IMR-90 (cell line): ENCODE measurements at regions not wholly inside any gene's neighbourhood (a gene's known extent, or its start where the extent isn't known, plus 50 kb on each side); places are given as distances from the start of the nearest gene placed in this dataset.

ENCODE experiments used
- ATAC-seq: fragments of 200-7000 bp; cut with Tn5 transposase; 2 replicates; pipeline ENCODE4 v1.9.1; 2020; ENCODE audit warnings: low read depth, mild to moderate bottlenecking, moderate library complexity
- BruUV-seq: library from RNA; stranded (reverse); fragments of 400-500 nt; replicated peaks from 2 replicates; lab custom pipeline; 2021; lab: Mats Ljungman, UMichigan
- CTCF ChIA-PET: fragments of 300-600 bp; formaldehyde crosslinking; extraction: SDS; loops from one replicate; lab custom pipeline; 2021; ENCODE audit warnings: antibody characterized with exemption; lab: Yijun Ruan, JAX
- POLR2A ChIA-PET: fragments of 300-600 bp; sonication (Branson Sonifier 250); formaldehyde crosslinking; loops from one replicate; lab custom pipeline; 2022; ENCODE audit warnings: antibody characterized with exemption; ENCODE audit not compliant: unreplicated experiment; lab: Charles Lee
- DNase-seq: peaks from one replicate; pipeline ENCODE4 v3.0.0; 2013
- H2AFZ ChIP-seq: replicated peaks from 2 replicates; pipeline ENCODE3; 2013; ENCODE audit warnings: low read length, mild to moderate bottlenecking; ENCODE audit not compliant: poor library complexity
- H2AK5ac ChIP-seq: 2 replicates; pipeline ENCODE4 v1.6.1; 2013; ENCODE audit warnings: low read depth, low read length, inconsistent platforms
- H2AK9ac ChIP-seq: replicated peaks from 2 replicates; pipeline ENCODE3; 2013; ENCODE audit warnings: mild to moderate bottlenecking, low read depth, low read length, moderate library complexity; ENCODE audit not compliant: poor library complexity
- H2BK120ac ChIP-seq: 2 replicates; pipeline ENCODE4 v1.6.1; 2013; ENCODE audit warnings: low read depth, low read length, inconsistent platforms
- H2BK15ac ChIP-seq: 3 replicates; pipeline ENCODE4 v1.6.1; 2013; ENCODE audit warnings: low read depth, low read length, inconsistent platforms
- H2BK20ac ChIP-seq: 2 replicates; pipeline ENCODE4 v1.6.1; 2013; ENCODE audit warnings: low read depth, mild to moderate bottlenecking, inconsistent platforms, low read length, moderate library complexity
- H2BK5ac ChIP-seq: 2 replicates; pipeline ENCODE4 v1.6.1; 2013; ENCODE audit warnings: mild to moderate bottlenecking, low read depth, low read length, inconsistent platforms; ENCODE audit not compliant: poor library complexity, severe bottlenecking
- H3K14ac ChIP-seq: replicated peaks from 2 replicates; pipeline ENCODE4 v1.6.1; 2013; ENCODE audit warnings: low read depth, low read length, inconsistent platforms
- H3K18ac ChIP-seq: 2 replicates; pipeline ENCODE4 v1.6.1; 2013; ENCODE audit warnings: low read depth, low read length, control low read depth
- H3K23ac ChIP-seq: 2 replicates; pipeline ENCODE4 v1.6.1; 2013; ENCODE audit warnings: low read depth, low read length, inconsistent platforms
- H3K27ac ChIP-seq: 2 replicates; pipeline ENCODE4 v1.5.1; 2013; ENCODE audit warnings: mild to moderate bottlenecking, control low read depth, low read length; ENCODE audit not compliant: insufficient read depth
- H3K27me3 ChIP-seq: 2 replicates; pipeline ENCODE4 v1.6.1; 2013; ENCODE audit warnings: low read length; ENCODE audit not compliant: control insufficient read depth, insufficient read depth
- H3K36me3 ChIP-seq: 2 replicates; pipeline ENCODE4 v1.6.1; 2013; ENCODE audit warnings: low read length, mixed read lengths; ENCODE audit not compliant: control insufficient read depth, insufficient read depth
- H3K4ac ChIP-seq: 2 replicates; pipeline ENCODE4 v1.6.1; 2013; ENCODE audit warnings: low read depth, low read length, inconsistent platforms
- H3K4me1 ChIP-seq: 2 replicates; pipeline ENCODE4 v1.6.1; 2013; ENCODE audit warnings: low read length, mixed read lengths; ENCODE audit not compliant: control insufficient read depth, insufficient read depth
- H3K4me2 ChIP-seq: 2 replicates; pipeline ENCODE4 v1.6.1; 2013; ENCODE audit warnings: low read depth, mild to moderate bottlenecking, control low read depth, low read length, moderate library complexity
- H3K4me3 ChIP-seq: 2 replicates; pipeline ENCODE4 v1.5.1; 2013; ENCODE audit warnings: low read depth, mild to moderate bottlenecking, control low read depth, low read length, moderate library complexity; ENCODE audit not compliant: insufficient read depth
- H3K56ac ChIP-seq: 2 replicates; pipeline ENCODE4 v1.6.1; 2013; ENCODE audit warnings: low read length, inconsistent platforms; ENCODE audit not compliant: insufficient read depth; ENCODE audit errors: extremely low read depth
- H3K79me1 ChIP-seq, 2 experiments: 2 replicates each; pipeline ENCODE4 v1.6.1; 2013; ENCODE audit warnings: low read length in 2 of 2, inconsistent platforms in 1 of 2, low read depth in 1 of 2
- H3K9ac ChIP-seq: 2 replicates; pipeline ENCODE4 v1.6.1; 2013; ENCODE audit warnings: low read depth, low read length, control low read depth
- H3K9me1 ChIP-seq: 2 replicates; pipeline ENCODE4 v1.6.1; 2013; ENCODE audit warnings: low read length, inconsistent platforms; ENCODE audit not compliant: insufficient read depth
- H3K9me3 ChIP-seq: 2 replicates; pipeline ENCODE4 v1.6.1; 2013; ENCODE audit warnings: low read length; ENCODE audit not compliant: control insufficient read depth, insufficient read depth
- H4K20me1 ChIP-seq: 2 replicates; pipeline ENCODE4 v1.6.1; 2013; ENCODE audit warnings: low read length, inconsistent platforms; ENCODE audit not compliant: insufficient read depth
- H4K5ac ChIP-seq: 2 replicates; pipeline ENCODE4 v1.6.1; 2013; ENCODE audit warnings: mild to moderate bottlenecking, low read depth, low read length, control low read depth
- H4K8ac ChIP-seq, 2 experiments: 2 replicates each; pipeline ENCODE4 v1.6.1; 2013; ENCODE audit warnings: low read depth in 2 of 2, low read length in 2 of 2, control low read depth in 1 of 2, inconsistent platforms in 1 of 2
- H4K91ac ChIP-seq: 2 replicates; pipeline ENCODE4 v1.6.1; 2013; ENCODE audit warnings: low read depth, low read length, inconsistent platforms; ENCODE audit not compliant: insufficient read depth
- BHLHE40 ChIP-seq: fragments of 150-350 bp; IDR thresholded peaks from 2 replicates; pipeline ENCODE4 v1.6.1; 2016; ENCODE audit warnings: mild to moderate bottlenecking, low read depth, low read length
- MAFK ChIP-seq: IDR thresholded peaks from 2 replicates; pipeline ENCODE4 v1.6.1; 2012; ENCODE audit warnings: low read depth, low read length, improper control_type of control experiment
- MAZ ChIP-seq: IDR thresholded peaks from 2 replicates; pipeline ENCODE4 v1.6.1; 2012; ENCODE audit warnings: low read depth, mild to moderate bottlenecking, low read length, improper control_type of control experiment, moderate library complexity, borderline replicate concordance
- SMC3 ChIP-seq: fragments of 150-350 bp; IDR thresholded peaks from 2 replicates; pipeline ENCODE4 v1.6.1; 2016; ENCODE audit warnings: low read depth, mild to moderate bottlenecking, antibody characterized with exemption, low read length, moderate library complexity
- WGBS, 2 experiments: methylation state at CpG; one replicate each; pipeline versions ENCODE4 v1.1.5 to v1.1.7; 2013; ENCODE audit warnings: missing lambda C conversion rate in 2 of 2; ENCODE audit not compliant: insufficient read length in 1 of 2; ENCODE audit errors: extremely low coverage in 2 of 2; 5-methylcytosine and 5-hydroxymethylcytosine counted together
- dilution Hi-C: fragments of 300-500 bp; cut with HindIII; formaldehyde crosslinking; loops from one replicate; pipeline ENCODE4 v1.14.3; 2018; ENCODE audit warnings: low sequenced_read_pairs; ENCODE audit not compliant: unreplicated experiment
- in situ Hi-C: fragments of 300-500 bp; cut with MboI; formaldehyde crosslinking; loops from 3 replicates; pipeline ENCODE4 v1.14.3; 2019; ENCODE audit warnings: low sequenced_read_pairs, inconsistent platforms, mixed read lengths
- intact Hi-C: fragments of 100-400 bp; cut with micrococcal nuclease; formaldehyde crosslinking; loops from 2 replicates; pipeline ENCODE4 v1.10.0; 2022

DNA sequence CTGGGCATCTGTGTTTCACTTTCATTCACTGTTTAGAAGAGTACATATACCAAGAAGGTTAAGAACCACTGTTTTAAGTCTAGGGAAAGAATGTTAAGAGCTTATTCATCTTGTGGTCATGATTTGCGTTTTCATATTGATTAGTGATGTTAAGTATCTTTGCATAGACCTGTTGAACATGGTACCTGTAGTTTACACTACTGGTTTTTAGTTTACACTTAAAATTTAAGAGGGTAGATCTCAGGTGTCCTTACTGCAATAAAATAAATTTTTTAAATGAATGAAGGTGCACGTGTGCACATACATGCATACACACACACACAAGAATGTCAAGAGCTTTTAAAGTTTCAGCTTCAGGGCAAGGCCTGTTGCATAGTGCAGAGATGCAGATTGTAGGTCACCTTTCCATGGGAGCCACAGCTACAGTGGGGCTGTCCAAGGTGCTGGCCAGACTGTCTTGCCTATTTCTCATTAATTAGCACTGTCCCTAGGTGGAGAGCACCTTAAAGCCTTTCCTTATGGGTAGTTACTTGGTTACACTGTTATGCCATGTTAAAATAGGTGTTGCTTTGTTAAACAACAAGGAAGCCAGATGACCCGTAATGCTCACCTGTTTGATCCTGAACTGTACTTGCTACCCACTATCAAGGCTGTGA, 543.0 kb upstream of the DAB1 start:
- no peak overlapping the region for H3K4me3 ChIP-seq
- DNase-seq (no peak), ATAC-seq (no peak)
- in situ Hi-C loops (no loop called here), dilution Hi-C loops (no loop called here), intact Hi-C loops (no loop called here)
- no peak overlapping the region for H4K8ac ChIP-seq
- no peak overlapping the region for H2AK5ac ChIP-seq
- no peaks in the 10 kb centered on the region for H3K9me3 ChIP-seq
- ChIA-PET POLR2A (no interaction called here), CTCF (no interaction called here)
- no peak overlapping the region for H4K91ac ChIP-seq
- no peak overlapping the region for H3K27ac ChIP-seq
- H2AFZ ChIP-seq: no peak overlapping the region
- TF ChIP-seq BHLHE40 (no peak), MAFK (no peak), MAZ (no peak), SMC3 (no peak)
- H3K79me1 ChIP-seq: no peaks in the 10 kb centered on the region
- no CpG with 5 or more reads among the region's 3 CpGs for WGBS, 2 experiments
- H3K4me2 ChIP-seq: no peak overlapping the region
- no peak overlapping the region for H3K4ac ChIP-seq
- H3K23ac ChIP-seq: no peak overlapping the region
- no peak overlapping the region for H4K5ac ChIP-seq
- H2AK9ac ChIP-seq: no peak overlapping the region
- no peak overlapping the region for H3K18ac ChIP-seq
- H4K20me1 ChIP-seq: no peaks in the 10 kb centered on the region
- no peak overlapping the region for H2BK120ac ChIP-seq
- no peak overlapping the region for H2BK15ac ChIP-seq
- no TSS peak for BruUV-seq
- no peaks in the 10 kb centered on the region for H3K27me3 ChIP-seq
- H3K4me1 ChIP-seq: no peaks in the 10 kb centered on the region
- H3K56ac ChIP-seq: no peak overlapping the region
- no peak overlapping the region for H2BK5ac ChIP-seq
- no peaks in the 10 kb centered on the region for H3K36me3 ChIP-seq
- no peak overlapping the region for H3K9ac ChIP-seq
- no peaks in the 10 kb centered on the region for H3K9me1 ChIP-seq
- no peak overlapping the region for H2BK20ac ChIP-seq
- no peak overlapping the region for H3K14ac ChIP-seq
